ENCODE measurements at regions not wholly inside any gene's neighbourhood (a gene's known extent, or its start where the extent isn't known, plus 50 kb on each side); places are given as distances from the start of the nearest gene placed in this dataset.

DNA sequence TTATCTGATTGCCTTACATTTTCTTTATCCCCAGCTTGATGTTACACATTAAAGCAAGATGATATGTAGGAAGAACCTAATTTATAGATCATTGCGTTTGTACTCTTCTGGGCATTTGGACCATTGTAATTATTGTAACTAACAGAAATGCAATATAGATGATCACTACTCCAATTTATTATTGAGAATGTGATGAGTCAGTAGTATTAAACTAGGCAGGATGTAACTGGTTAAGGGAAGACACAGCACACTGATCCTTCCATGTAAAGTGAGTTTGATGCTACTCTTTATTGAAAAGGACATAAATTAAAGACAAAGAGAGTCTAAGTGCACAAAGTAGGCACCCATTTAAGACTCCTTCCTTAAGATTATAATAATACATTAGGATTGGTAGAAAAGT, 223.8 kb downstream of the KIF2B start:
- DNase-seq (ENCODE audit: low spot score): no peak

DNA sequence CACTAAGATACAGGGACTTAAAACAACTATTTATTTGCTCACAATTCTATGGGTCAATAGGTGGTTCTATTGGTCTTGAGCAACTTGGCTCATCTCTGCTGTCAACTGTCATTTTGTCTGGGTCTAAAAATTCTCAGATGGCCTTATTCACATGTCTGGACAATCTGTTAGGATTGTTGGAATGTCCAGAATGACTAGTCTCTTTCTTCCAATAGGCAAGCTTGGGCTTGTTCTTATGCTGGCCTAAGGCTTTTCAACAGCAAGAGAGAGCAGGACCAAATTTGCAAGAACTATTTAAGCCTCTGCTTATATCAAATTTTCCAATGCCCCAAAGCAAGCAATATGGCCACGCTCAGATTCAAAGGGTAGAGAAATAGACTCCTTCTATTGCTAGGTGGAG, 240.9 kb downstream of the KIF2B start:
- no peak overlapping the region for H3K9ac ChIP-seq (ENCODE audit: low read depth in 1 of 2, low read length in 2 of 2)
- 61% methylated on average over 1 of the region's 1 CpG for WGBS
- no peak for TF ChIP-seq JUND (IDR thresholded peaks at IDR 0.05)
- no peak overlapping the region for H3K4me3 ChIP-seq (ENCODE audit: low read depth in 1 of 3, low read length in 3 of 3)
- H3K9me3 ChIP-seq (ENCODE audit: control insufficient read depth in 4 of 4, low read length in 3 of 4): no peaks in the 10 kb centered on the region
- no peak overlapping the region for H3K27ac ChIP-seq (ENCODE audit: low read depth in 1 of 2, low read length in 2 of 2)
- DNase-seq (ENCODE audit: low spot score): no peak
- H3K27me3 ChIP-seq (ENCODE audit: control insufficient read depth in 4 of 4, insufficient read depth in 4 of 4, low read length in 3 of 4): no peaks in the 10 kb centered on the region
- no peaks in the 10 kb centered on the region for H3K36me3 ChIP-seq (ENCODE audit: control insufficient read depth in 4 of 4, insufficient read depth in 3 of 4, low read depth in 1 of 4, low read length in 3 of 4)
- H3K4me1 ChIP-seq (ENCODE audit: control insufficient read depth in 4 of 4, insufficient read depth in 4 of 4, low read length in 3 of 4): no peaks in the 10 kb centered on the region

More for the DNA sequence above, 223.8 kb downstream of the KIF2B start:
- peaks cover 0 to 8% (median 3%) of the 10 kb centered on the region in 4 donors for H3K9me3 ChIP-seq (ENCODE audit: control insufficient read depth in 4 of 4, low read length in 3 of 4)
- H3K4me3 ChIP-seq (ENCODE audit: low read depth in 1 of 3, low read length in 3 of 3): no peak overlapping the region
- H3K36me3 ChIP-seq (ENCODE audit: control insufficient read depth in 4 of 4, insufficient read depth in 3 of 4, low read depth in 1 of 4, low read length in 3 of 4): no peaks in the 10 kb centered on the region
- H3K27ac ChIP-seq (ENCODE audit: low read depth in 1 of 2, low read length in 2 of 2): no peak overlapping the region
- H3K9ac ChIP-seq (ENCODE audit: low read depth in 1 of 2, low read length in 2 of 2): no peak overlapping the region
- TF ChIP-seq RXRA (IDR thresholded peaks at IDR 0.05) (no peak), RAD21 (IDR thresholded peaks at IDR 0.05) (no peak), SP1 (IDR thresholded peaks at IDR 0.05) (no peak), YY1 (IDR thresholded peaks at IDR 0.05) (no peak), FOXA2 (IDR thresholded peaks at IDR 0.05) (no peak), GABPA (IDR thresholded peaks at IDR 0.05 in 1 of 2, conservative IDR thresholded peaks at IDR 0.05 in 1 of 2) (no peak), EGR1 (IDR thresholded peaks at IDR 0.05; ENCODE audit: low read depth in 2 of 2) (no peak), HNF4G (IDR thresholded peaks at IDR 0.05) (no peak), TAF1 (conservative IDR thresholded peaks at IDR 0.05) (no peak), ATF3 (IDR thresholded peaks at IDR 0.05) (no peak), FOXA1 (IDR thresholded peaks at IDR 0.05) (no peak)
- TF ChIP-seq, protein P1, sequence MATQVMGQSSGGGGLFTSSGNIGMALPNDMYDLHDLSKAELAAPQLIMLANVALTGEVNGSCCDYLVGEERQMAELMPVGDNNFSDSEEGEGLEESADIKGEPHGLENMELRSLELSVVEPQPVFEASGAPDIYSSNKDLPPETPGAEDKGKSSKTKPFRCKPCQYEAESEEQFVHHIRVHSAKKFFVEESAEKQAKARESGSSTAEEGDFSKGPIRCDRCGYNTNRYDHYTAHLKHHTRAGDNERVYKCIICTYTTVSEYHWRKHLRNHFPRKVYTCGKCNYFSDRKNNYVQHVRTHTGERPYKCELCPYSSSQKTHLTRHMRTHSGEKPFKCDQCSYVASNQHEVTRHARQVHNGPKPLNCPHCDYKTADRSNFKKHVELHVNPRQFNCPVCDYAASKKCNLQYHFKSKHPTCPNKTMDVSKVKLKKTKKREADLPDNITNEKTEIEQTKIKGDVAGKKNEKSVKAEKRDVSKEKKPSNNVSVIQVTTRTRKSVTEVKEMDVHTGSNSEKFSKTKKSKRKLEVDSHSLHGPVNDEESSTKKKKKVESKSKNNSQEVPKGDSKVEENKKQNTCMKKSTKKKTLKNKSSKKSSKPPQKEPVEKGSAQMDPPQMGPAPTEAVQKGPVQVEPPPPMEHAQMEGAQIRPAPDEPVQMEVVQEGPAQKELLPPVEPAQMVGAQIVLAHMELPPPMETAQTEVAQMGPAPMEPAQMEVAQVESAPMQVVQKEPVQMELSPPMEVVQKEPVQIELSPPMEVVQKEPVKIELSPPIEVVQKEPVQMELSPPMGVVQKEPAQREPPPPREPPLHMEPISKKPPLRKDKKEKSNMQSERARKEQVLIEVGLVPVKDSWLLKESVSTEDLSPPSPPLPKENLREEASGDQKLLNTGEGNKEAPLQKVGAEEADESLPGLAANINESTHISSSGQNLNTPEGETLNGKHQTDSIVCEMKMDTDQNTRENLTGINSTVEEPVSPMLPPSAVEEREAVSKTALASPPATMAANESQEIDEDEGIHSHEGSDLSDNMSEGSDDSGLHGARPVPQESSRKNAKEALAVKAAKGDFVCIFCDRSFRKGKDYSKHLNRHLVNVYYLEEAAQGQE (IDR thresholded peaks at IDR 0.05): no peak
- TF ChIP-seq, protein P2, sequence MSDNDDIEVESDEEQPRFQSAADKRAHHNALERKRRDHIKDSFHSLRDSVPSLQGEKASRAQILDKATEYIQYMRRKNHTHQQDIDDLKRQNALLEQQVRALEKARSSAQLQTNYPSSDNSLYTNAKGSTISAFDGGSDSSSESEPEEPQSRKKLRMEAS (IDR thresholded peaks at IDR 0.05): no peak
- WGBS: 84% methylated on average over 1 of the region's 1 CpG
- no peaks in the 10 kb centered on the region for H3K4me1 ChIP-seq (ENCODE audit: control insufficient read depth in 4 of 4, insufficient read depth in 4 of 4, low read length in 3 of 4)
- peaks cover 0 to 2% (median 0%) of the 10 kb centered on the region in 4 donors for H3K27me3 ChIP-seq (ENCODE audit: control insufficient read depth in 4 of 4, insufficient read depth in 4 of 4, low read length in 3 of 4)

- no peak overlapping the region for H3K9ac ChIP-seq (ENCODE audit: low read depth in 1 of 2, low read length in 2 of 2)
- no peak overlapping the region for H3K4me3 ChIP-seq (ENCODE audit: low read depth in 1 of 3, low read length in 3 of 3)
- TF ChIP-seq ZBTB33 (IDR thresholded peaks at IDR 0.05) (no peak), RAD21 (IDR thresholded peaks at IDR 0.05) (no peak), YY1 (IDR thresholded peaks at IDR 0.05) (no peak), GABPA (IDR thresholded peaks at IDR 0.05 in 1 of 2, conservative IDR thresholded peaks at IDR 0.05 in 1 of 2) (no peak), FOXA1 (IDR thresholded peaks at IDR 0.05) (no peak), EGR1 (IDR thresholded peaks at IDR 0.05; ENCODE audit: low read depth in 2 of 2) (no peak), JUND (IDR thresholded peaks at IDR 0.05) (no peak), HNF4A (conservative IDR thresholded peaks at IDR 0.05) (no peak), SP1 (IDR thresholded peaks at IDR 0.05) (no peak), NR2F2 (IDR thresholded peaks at IDR 0.05) (no peak)
- no peaks in the 10 kb centered on the region for H3K36me3 ChIP-seq (ENCODE audit: control insufficient read depth in 4 of 4, insufficient read depth in 3 of 4, low read depth in 1 of 4, low read length in 3 of 4)
- H3K27ac ChIP-seq (ENCODE audit: low read depth in 1 of 2, low read length in 2 of 2): no peak overlapping the region
- no peak for DNase-seq (ENCODE audit: low spot score)
- WGBS: 57% methylated on average over 1 of the region's 1 CpG
- peaks cover 0 to 2% (median 0%) of the 10 kb centered on the region in 4 donors for H3K9me3 ChIP-seq (ENCODE audit: control insufficient read depth in 4 of 4, low read length in 3 of 4)
- H3K4me1 ChIP-seq (ENCODE audit: control insufficient read depth in 4 of 4, insufficient read depth in 4 of 4, low read length in 3 of 4): no peaks in the 10 kb centered on the region
- H3K27me3 ChIP-seq (ENCODE audit: control insufficient read depth in 4 of 4, insufficient read depth in 4 of 4, low read length in 3 of 4): no peaks in the 10 kb centered on the region
Observed at GRCh38 chr17:54085020-54085419, 262.3 kb downstream of the KIF2B start.

Data from liver (tissue), 7 donors.